Stimulated activated CD8-positive, alpha-beta memory T cell treated with anti-CD3 and anti-CD28 coated beads, Interleukin-15, amount 100 ng/mL, for 24 hours (primary cell): ENCODE measurements at regions not wholly inside any gene's neighbourhood (a gene's known extent, or its start where the extent isn't known, plus 50 kb on each side); places are given as distances from the start of the nearest gene placed in this dataset.
"Not testable (repeated sequence)": the region's sequence is repeated elsewhere in the genome, so short reads cannot be mapped to it uniquely, and the experiment has no call there.

Experiments used
- DNase-seq: peaks from one replicate; pipeline ENCODE4 v3.0.0-alpha.2; 2020; ENCODE audit warnings: low read depth

DNA sequence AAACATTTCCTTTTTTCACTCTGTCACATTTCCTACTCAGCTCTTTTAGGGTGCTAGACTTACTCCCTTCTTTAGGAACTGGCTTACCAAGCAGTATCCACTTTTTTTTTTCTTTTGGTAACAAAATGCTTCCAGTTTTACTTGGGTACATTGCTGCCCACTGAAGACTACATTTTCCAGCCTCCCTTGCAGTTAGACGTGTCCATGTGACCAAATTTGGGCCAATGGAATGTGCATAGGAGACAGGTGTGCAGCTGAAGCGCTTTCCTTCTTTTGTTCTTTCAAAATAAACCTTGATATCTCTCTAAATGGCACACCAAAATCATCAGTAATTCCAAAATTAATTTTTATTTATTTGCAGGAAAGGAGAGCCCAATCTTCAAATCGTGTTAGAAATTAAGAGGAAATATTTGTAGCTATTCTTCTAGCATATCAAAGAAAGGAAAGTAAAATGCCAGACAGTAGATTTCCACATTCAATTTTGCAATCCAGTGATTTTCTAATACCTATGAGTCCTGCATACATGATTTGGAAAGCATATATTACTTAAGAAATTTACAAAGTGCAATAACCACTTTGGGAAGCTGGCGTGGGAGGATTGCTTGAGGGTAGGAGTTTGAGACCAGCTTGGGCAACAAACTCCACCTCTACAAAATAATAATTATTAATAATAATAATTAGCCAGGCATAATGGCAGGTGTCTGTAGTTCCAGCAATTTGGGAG lies 422.0 kb upstream of the FRG2C start:
- no peak for DNase-seq

DNA sequence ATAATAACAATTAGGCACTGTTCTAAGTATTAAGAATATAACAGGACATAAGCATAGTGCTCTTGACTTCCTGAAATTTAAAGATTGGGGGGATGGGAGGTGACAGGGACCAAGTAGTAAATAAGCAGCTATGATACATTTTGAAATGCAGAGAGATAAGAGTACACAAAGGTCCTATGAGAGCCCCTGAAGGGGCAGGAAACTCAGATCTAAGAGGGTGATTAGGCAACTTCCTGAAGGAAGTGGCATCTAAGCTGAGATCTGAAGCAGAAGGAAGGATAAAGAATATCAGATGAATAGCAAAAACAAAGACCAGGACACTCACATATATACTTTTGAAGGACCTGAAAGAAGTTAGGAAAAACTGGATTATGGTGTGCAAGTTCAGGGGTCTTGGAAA lies 415.2 kb upstream of the FRG2C start:
- DNase-seq = no peak

DNA sequence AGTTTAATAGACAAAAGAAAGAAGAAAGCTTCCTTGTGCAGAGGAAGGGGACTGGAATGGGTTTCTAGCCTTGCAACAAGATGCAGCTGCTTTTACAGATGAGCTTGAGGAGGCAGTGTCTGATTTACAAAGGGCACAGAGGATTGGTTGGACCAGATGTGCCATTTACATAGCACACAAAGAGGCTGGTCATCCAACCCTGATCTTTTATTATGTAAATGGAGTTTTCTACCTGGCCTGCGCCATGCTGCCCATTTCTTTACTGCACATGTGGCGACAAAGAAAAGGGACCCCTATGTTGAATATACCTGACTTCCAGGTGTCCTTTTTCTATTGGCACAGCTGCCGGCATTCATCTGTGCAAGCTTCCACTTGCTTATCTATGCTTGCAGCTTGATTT lies 409.4 kb upstream of the FRG2C start:
- no peak for DNase-seq

GRCh38 chr3:75258825-75259683 lies 405.1 kb upstream of the FRG2C start:
- DNase-seq = not testable (repeated sequence)

DNA sequence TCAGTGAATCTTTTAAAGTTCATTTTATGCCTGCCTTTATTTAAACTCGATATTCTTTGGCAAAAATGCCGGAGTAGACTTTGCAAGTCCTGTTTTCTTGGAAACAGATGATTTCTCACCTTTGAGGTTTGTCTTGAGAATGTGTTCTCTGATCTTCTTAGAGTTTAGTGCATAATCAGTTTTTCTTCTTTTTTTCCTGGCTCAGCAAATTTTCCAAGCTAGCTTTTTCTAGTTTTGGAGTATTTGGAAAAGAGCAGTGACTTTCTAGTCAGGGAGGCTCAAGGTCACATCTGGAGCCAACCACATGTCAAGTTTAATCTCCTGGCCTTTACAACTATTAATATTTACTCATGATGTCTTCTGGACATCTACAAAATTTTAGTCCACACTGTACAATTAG lies 403.2 kb upstream of the FRG2C start:
- DNase-seq = not testable (repeated sequence)

GRCh38 chr3:75262661-75263060 lies 401.5 kb upstream of the FRG2C start:
- DNase-seq = no peak

DNA sequence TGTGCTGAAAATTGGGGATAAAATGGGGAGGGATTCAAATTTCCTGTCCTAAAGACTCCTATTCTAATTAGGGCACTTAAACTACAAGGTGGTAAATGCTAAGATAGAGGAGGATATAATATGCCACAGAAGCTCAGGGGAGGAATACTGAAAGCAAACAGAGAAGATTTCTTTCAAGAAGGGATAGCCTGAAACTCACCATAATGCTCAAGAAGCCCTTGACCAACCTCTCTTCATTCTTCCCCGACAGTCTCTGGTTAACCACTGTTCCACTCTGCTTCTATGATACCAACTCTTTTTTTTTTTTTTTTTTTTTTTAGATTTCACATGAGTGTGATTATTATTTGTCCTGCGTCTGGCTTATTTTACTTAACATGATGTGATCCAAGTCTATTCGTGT lies 398.2 kb upstream of the FRG2C start:
- DNase-seq = no peak

GRCh38 chr3:75268576-75268975 lies 395.6 kb upstream of the FRG2C start:
- DNase-seq = not testable (repeated sequence)

DNA sequence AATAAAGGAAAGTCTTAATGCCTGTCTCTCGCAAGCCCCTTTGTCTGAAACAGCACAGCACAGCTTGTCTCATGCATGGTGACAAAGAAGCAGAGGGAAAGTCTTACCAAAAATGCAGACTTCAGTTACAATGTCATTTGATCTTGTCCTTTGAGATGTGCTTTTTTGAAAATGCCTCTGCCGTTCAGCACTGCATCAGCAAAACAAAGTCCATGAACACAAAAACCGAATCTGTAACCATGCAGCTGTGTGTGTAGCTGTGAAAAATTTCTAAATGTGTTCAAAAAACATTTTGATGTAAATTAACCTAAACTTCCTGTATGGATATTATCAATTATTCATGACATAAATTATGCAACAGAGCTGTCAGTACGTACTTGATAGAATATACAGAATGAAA lies 391.9 kb upstream of the FRG2C start:
- not testable (repeated sequence) for DNase-seq

DNA sequence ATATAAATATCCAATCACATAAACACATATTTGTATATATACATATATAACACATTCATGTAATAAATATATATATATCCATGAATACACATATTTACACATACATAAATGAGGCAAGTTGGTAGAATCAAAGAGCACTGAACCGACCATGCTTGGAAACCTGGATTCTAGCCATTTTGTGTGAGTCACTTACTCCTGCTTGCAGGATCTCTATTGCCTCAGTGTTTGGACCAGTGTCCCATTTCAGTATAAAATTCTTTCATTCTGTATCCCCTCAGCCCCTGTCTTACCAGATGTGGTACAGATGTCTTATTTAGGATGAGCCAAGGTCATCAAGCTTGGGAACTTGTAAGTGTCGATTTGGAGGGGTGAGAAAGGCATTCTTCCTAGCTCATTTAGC lies 391.4 kb upstream of the FRG2C start:
- DNase-seq = no peak

DNA sequence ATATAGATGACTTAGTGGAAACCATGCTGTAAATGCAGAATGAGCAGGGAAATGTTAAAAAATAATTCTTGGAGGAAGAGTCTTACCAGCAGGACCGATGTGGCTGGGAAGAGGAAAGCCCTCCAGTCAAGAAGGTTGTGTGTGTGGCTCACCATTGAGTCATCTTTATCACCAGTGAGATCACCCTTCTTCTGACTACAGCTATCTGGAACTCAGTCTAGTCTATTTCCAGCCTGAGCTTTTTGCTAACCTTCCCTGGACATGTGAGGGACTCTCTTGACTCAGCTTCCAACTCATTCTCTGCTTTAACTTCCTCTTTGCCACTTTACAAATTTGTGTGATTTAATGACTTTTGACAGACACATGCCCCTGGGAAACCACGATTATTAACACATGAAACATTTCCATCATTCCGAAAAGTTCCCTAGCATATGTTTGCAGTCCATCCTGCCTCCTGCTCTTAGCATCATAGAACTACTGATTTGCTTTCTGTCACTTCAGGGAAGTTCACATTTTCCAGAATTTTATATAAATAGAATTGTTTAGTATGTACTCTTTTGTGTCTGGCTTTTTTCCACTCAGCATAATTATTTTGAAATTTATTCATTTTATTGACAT lies 378.5 kb upstream of the FRG2C start:
- DNase-seq = not testable (repeated sequence)

- not testable (repeated sequence) for DNase-seq
Observed at GRCh38 chr3:75288972-75289574, 375.1 kb upstream of the FRG2C start.

DNA sequence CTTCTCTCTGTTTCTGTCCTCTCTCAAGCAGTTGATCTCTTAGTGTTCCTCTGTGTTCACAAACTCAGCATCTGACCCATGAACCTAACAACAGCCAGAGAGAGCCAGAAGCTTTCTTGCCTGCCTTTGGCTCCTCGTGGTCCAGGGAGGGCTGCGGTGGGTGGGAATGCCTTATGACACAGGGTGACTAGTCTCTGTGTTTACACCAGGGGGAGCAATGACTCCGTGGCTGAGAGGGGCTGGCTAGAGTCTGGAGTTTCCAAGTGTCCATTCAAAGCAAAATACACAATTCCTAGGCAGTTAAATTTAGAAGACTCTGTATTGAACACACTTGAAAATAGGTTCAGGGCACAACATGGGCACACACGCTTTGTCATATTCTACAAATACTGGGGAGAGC lies 370.0 kb upstream of the FRG2C start:
- no peak for DNase-seq

DNA sequence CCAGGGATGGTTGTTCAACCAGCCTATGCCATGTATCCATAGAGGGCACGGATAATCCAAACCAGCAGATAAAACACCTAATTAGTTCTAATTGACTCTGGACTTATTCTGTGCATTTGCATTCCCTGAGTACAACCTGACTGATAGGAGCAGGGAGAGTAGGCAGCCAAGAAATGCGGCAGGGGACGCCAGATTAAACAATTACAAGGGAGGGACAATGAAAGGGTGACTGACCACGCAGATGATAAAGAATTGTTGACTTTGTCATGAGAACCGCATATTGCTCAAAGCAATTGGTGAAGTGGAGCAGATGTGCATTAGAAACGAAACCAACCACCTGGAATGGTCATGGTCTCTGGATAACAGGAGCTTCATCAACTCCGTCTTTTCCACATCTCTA lies 369.1 kb upstream of the FRG2C start:
- no peak for DNase-seq

DNA sequence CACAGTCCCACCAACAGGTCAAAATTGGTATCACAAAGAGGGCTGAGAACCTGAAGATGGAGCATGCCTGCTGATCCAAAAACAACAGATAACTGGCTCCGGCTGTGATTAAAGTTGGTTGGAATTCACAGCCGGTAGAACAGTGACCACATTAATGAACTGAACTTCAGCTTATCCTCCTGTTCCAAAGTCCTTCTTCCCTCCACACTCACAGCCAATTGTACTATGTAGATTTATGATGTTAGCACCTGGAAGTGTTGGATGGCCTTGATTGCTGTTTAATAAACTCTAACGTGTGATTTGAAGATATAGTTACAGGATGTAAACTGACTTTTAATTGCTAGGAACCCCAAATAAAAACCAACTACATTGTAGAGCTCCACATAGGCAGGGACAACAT lies 367.3 kb upstream of the FRG2C start:
- no peak for DNase-seq

GRCh38 chr3:75300606-75301005 lies 363.5 kb upstream of the FRG2C start:
- no peak for DNase-seq

DNA sequence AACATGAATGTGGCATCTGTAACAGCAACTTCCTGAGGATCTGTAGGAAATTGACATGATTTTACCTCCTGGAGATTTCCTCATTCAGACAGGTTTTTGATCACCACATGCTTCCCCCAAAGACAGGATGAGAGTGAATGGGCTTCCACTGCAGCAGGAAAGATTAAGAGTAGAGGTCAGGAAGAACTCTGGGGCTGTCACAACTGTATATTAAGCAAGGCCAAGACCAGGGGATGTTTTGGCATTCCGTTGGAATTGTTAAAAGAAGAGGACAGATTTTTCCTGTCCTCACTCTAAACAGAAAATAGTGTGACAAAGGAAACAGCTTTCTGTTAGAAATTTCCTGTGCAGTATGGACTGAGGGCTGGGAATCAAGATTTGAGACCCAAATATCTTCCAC lies 363.1 kb upstream of the FRG2C start:
- not testable (repeated sequence) for DNase-seq

DNA sequence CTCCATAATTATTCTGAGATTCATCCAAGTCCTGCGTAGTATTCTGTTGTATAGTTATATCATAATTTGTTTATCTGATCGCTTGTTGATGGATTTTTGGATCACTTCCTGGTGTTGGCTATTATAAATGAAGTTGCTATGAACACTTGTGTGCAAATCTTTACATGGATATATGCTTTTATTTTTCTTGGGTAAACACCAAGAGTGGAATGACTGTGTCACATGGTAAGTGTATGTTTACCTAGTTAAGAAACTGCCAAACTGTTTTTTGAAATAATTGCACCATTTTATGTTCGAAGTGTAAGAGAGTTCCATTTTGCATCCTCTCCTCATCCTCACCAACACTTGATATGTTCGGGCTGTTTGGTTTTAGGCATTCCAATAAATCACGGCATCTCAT lies 360.4 kb upstream of the FRG2C start:
- no peak for DNase-seq

DNA sequence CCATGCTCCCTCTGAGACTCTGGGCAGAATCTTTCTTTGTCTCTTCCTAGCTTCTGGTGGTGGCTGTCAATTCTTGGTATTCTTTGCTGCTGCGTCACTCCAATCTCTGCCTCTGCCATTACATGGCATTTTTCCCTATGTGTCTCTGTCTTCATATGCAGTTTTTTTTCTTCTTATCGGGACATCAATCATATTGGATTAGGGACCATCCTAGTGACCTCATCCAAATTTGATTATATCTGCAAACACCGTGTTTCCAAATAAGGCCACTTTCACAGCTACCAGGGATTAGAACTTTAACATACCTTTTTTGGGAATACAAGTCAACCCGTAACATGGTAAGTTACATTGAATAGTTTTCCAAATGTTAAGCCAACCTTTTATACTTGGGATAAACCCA lies 358.2 kb upstream of the FRG2C start:
- no peak for DNase-seq

DNA sequence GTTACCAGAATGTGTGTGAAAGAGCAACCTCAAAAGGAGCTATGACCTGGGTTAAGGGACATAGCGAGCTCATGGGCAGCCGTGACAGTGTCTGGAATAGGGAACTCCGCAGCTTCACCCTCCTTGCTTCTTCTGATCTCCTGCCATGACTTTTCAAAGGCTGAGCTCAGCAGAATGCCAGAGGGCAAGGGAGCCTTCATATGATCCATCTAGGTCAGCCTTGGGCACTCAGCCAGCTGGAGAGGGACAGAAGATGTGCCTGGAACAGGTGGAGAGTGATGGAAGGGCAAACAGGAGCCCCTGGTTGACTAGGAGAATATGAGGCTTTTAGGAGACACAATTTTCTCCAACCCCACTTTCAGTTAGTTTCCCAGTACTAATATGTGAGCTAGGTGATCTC lies 352.8 kb upstream of the FRG2C start:
- not testable (repeated sequence) for DNase-seq

- DNase-seq = not testable (repeated sequence)
Observed at GRCh38 chr3:75312469-75312868, 351.7 kb upstream of the FRG2C start.

- DNase-seq = not testable (repeated sequence)
Observed at GRCh38 chr3:75319776-75320175, 344.4 kb upstream of the FRG2C start.

DNA sequence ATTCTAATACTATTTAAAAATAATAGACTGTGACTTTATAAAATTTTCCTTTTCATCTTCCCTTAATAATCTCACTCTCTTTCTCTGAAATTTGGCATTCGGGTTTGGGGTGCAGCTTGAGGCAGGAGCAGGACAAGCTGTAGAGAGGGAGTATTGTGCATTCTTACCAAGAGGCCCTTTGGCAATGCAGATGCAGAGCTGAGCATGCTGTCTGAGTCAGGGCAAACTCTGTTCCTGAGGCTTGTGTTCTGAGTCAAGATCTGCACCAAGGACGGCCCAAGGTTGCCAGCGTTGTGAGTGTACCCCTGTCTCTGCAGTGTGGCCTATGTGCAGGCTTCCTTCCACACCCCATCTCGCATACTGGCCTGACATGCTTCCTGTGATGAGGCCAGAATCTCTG lies 343.8 kb upstream of the FRG2C start:
- DNase-seq = no peak
